Panc1 (cell line): ENCODE measurements at regions not wholly inside any gene's neighbourhood (a gene's known extent, or its start where the extent isn't known, plus 50 kb on each side); places are given as distances from the start of the nearest gene placed in this dataset.

Experiments
- POLR2AphosphoS5 ChIP-seq: IDR thresholded peaks from 2 replicates; pipeline ENCODE4 v1.6.1; 2012; ENCODE audit warnings: mild to moderate bottlenecking, low read depth, low read length, moderate library complexity
- SIN3A ChIP-seq: IDR thresholded peaks from 2 replicates; pipeline ENCODE4 v1.6.1; 2012; ENCODE audit warnings: low read depth, mild to moderate bottlenecking, low read length, moderate library complexity, borderline replicate concordance; ENCODE audit not compliant: insufficient read depth
- TCF7L2 ChIP-seq: IDR thresholded peaks from 2 replicates; pipeline ENCODE4 v1.6.1; 2011; ENCODE audit warnings: mild to moderate bottlenecking, low read depth, low read length, inconsistent platforms
- TF ChIP-seq, protein P1 (sequence below), 2 experiments: IDR thresholded peaks; 2 replicates each; pipeline ENCODE4 v1.6.1; 2011 to 2012; ENCODE audit warnings: low read depth in 2 of 2, control low read depth in 1 of 2, low read length in 1 of 2, mild to moderate bottlenecking in 1 of 2, moderate library complexity in 1 of 2; ENCODE audit not compliant: insufficient read depth in 1 of 2
- TF ChIP-seq, protein P2 (sequence below): fragments of 450-650 bp; IDR thresholded peaks from 2 replicates; pipeline ENCODE4 v1.5.1; 2017; ENCODE audit warnings: mild to moderate bottlenecking

DNA sequence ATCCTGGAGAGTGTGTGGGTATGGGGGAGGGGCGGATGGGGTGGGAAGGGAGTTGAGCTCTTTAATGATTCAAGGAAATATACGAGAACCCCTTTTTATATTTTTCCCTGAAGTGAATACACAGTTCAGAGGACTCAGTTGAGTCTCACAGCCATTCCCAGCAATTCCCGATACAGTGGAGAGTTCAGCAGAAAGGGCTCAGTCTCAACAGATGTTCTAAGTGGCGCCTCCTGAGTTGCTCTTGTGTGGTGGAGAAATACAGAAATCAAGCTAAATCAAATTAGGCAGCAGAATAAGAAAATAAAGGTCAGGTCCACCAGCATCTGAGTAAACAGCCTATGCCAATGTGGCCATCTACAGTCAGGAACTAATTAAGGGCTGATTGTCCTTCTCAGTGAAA lies 372.1 kb downstream of the NR2F2 start:
- TF ChIP-seq SIN3A (no peak), POLR2AphosphoS5 (no peak), TCF7L2 (no peak)
- TF ChIP-seq, protein P1, sequence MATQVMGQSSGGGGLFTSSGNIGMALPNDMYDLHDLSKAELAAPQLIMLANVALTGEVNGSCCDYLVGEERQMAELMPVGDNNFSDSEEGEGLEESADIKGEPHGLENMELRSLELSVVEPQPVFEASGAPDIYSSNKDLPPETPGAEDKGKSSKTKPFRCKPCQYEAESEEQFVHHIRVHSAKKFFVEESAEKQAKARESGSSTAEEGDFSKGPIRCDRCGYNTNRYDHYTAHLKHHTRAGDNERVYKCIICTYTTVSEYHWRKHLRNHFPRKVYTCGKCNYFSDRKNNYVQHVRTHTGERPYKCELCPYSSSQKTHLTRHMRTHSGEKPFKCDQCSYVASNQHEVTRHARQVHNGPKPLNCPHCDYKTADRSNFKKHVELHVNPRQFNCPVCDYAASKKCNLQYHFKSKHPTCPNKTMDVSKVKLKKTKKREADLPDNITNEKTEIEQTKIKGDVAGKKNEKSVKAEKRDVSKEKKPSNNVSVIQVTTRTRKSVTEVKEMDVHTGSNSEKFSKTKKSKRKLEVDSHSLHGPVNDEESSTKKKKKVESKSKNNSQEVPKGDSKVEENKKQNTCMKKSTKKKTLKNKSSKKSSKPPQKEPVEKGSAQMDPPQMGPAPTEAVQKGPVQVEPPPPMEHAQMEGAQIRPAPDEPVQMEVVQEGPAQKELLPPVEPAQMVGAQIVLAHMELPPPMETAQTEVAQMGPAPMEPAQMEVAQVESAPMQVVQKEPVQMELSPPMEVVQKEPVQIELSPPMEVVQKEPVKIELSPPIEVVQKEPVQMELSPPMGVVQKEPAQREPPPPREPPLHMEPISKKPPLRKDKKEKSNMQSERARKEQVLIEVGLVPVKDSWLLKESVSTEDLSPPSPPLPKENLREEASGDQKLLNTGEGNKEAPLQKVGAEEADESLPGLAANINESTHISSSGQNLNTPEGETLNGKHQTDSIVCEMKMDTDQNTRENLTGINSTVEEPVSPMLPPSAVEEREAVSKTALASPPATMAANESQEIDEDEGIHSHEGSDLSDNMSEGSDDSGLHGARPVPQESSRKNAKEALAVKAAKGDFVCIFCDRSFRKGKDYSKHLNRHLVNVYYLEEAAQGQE (IDR thresholded peaks at IDR 0.05; ENCODE audit: insufficient read depth in 1 of 2, low read depth in 2 of 2, low read length in 1 of 2) = no peak
- TF ChIP-seq, protein P2, sequence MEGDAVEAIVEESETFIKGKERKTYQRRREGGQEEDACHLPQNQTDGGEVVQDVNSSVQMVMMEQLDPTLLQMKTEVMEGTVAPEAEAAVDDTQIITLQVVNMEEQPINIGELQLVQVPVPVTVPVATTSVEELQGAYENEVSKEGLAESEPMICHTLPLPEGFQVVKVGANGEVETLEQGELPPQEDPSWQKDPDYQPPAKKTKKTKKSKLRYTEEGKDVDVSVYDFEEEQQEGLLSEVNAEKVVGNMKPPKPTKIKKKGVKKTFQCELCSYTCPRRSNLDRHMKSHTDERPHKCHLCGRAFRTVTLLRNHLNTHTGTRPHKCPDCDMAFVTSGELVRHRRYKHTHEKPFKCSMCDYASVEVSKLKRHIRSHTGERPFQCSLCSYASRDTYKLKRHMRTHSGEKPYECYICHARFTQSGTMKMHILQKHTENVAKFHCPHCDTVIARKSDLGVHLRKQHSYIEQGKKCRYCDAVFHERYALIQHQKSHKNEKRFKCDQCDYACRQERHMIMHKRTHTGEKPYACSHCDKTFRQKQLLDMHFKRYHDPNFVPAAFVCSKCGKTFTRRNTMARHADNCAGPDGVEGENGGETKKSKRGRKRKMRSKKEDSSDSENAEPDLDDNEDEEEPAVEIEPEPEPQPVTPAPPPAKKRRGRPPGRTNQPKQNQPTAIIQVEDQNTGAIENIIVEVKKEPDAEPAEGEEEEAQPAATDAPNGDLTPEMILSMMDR = no peak
